ENCODE measurements at regions not wholly inside any gene's neighbourhood (a gene's known extent, or its start where the extent isn't known, plus 50 kb on each side); places are given as distances from the start of the nearest gene placed in this dataset.

- no peak for TF ChIP-seq RARB (CRISPR knock-in tag; IDR thresholded peaks at IDR 0.05)
- TF ChIP-seq ISL1 (CRISPR knock-in tag; IDR thresholded peaks at IDR 0.05) = no peak
- TF ChIP-seq SNAI2 (CRISPR knock-in tag; IDR thresholded peaks at IDR 0.05) = no peak
- TF ChIP-seq ESRRG (CRISPR knock-in tag; IDR thresholded peaks at IDR 0.05) = no peak
- no peak for TF ChIP-seq PATZ1 (CRISPR knock-in tag; IDR thresholded peaks at IDR 0.05; ENCODE audit: borderline replicate concordance)
- TF ChIP-seq CSRNP3 (CRISPR knock-in tag; IDR thresholded peaks at IDR 0.05) = no peak
Observed at GRCh38 chrX:106278951-106279350, 110.8 kb downstream of the PWWP3B start.

Measured in SK-N-SH treated with all-trans-retinoic acid at 6 μM for 48 hours (cell line).